ENCODE measurements at regions not wholly inside any gene's neighbourhood (a gene's known extent, or its start where the extent isn't known, plus 50 kb on each side); places are given as distances from the start of the nearest gene placed in this dataset.

- WGBS, 5 donors = 93 to 95% (median 94%) methylated on average over 5 of the region's 5 CpGs
- no peak for TF ChIP-seq CTCF (IDR thresholded peaks at IDR 0.05)
- no peak for TF ChIP-seq POLR2AphosphoS5 (IDR thresholded peaks at IDR 0.05)
- no peak for TF ChIP-seq EP300 (IDR thresholded peaks at IDR 0.05)
- H3K27me3 ChIP-seq = no peaks in the 10 kb centered on the region
- H3K4me3 ChIP-seq = no peak overlapping the region
- intact Hi-C loops (cut with DNase I; ENCODE audit: low total_unique reads) = no loop called here
- H3K27ac ChIP-seq = no peak overlapping the region
- no peaks in the 10 kb centered on the region for H3K4me1 ChIP-seq
- no peak for DNase-seq
- no peaks in the 10 kb centered on the region for H3K36me3 ChIP-seq
- H3K9me3 ChIP-seq = no peaks in the 10 kb centered on the region
Observed at GRCh38 chr2:207458582-207458981, 71.2 kb upstream of the CREB1 start.

GRCh38 chr2:207459990-207460757 is 69.6 kb upstream of the CREB1 start:
- no peak overlapping the region for H3K27ac ChIP-seq
- intact Hi-C loops (cut with DNase I; ENCODE audit: low total_unique reads) = no loop called here
- 63 to 72% (median 65%) methylated on average over 7 of the region's 7 CpGs for WGBS, 5 donors
- no peaks in the 10 kb centered on the region for H3K9me3 ChIP-seq
- no peaks in the 10 kb centered on the region for H3K36me3 ChIP-seq
- TF ChIP-seq POLR2A (IDR thresholded peaks at IDR 0.05) (no peak), EP300 (IDR thresholded peaks at IDR 0.05) (no peak), CTCF (IDR thresholded peaks at IDR 0.05) (no peak), POLR2AphosphoS5 (IDR thresholded peaks at IDR 0.05) (no peak)
- no peak for DNase-seq
- H3K27me3 ChIP-seq = no peaks in the 10 kb centered on the region
- H3K4me1 ChIP-seq = no peaks in the 10 kb centered on the region
- no peak overlapping the region for H3K4me3 ChIP-seq

- no peak for DNase-seq
- Histone ChIP-seq H3K4me1 (no peaks in the 10 kb centered on the region), H3K4me3 (no peak overlapping the region), H3K27ac (no peak overlapping the region), H3K36me3 (no peaks in the 10 kb centered on the region), H3K27me3 (no peaks in the 10 kb centered on the region), H3K9me3 (no peaks in the 10 kb centered on the region)
- intact Hi-C loops (cut with DNase I; ENCODE audit: low total_unique reads) = no loop called here
- WGBS, 5 donors = 82 to 94% (median 87%) methylated on average over 8 of the region's 8 CpGs
- no peak for TF ChIP-seq EP300 (IDR thresholded peaks at IDR 0.05)
- TF ChIP-seq CTCF (IDR thresholded peaks at IDR 0.05) = no peak
- TF ChIP-seq POLR2AphosphoS5 (IDR thresholded peaks at IDR 0.05) = no peak
- no peak for TF ChIP-seq POLR2A (IDR thresholded peaks at IDR 0.05)
Observed at GRCh38 chr2:207463433-207463832, 66.3 kb upstream of the CREB1 start.

GRCh38 chr2:207464007-207464406 is 65.8 kb upstream of the CREB1 start:
- H3K36me3 ChIP-seq = no peaks in the 10 kb centered on the region
- H3K4me3 ChIP-seq = no peak overlapping the region
- no peaks in the 10 kb centered on the region for H3K27me3 ChIP-seq
- no peak for TF ChIP-seq EP300 (IDR thresholded peaks at IDR 0.05)
- no peak for TF ChIP-seq POLR2AphosphoS5 (IDR thresholded peaks at IDR 0.05)
- intact Hi-C loops (cut with DNase I; ENCODE audit: low total_unique reads) = no loop called here
- no peak for DNase-seq
- WGBS, 5 donors = 91 to 97% (median 94%) methylated on average over 10 of the region's 10 CpGs
- H3K27ac ChIP-seq = no peak overlapping the region
- no peaks in the 10 kb centered on the region for H3K4me1 ChIP-seq
- H3K9me3 ChIP-seq = no peaks in the 10 kb centered on the region

GRCh38 chr2:207465894-207466293 is 63.9 kb upstream of the CREB1 start:
- WGBS, 5 donors = 86 to 100% (median 98%) methylated on average over 1 of the region's 1 CpG
- intact Hi-C loops (cut with DNase I; ENCODE audit: low total_unique reads) = no loop called here

More at GRCh38 chr2:207465894-207466293, 63.9 kb upstream of the CREB1 start:
- TF ChIP-seq EP300 (IDR thresholded peaks at IDR 0.05) (no peak), POLR2A (IDR thresholded peaks at IDR 0.05) (no peak), POLR2AphosphoS5 (IDR thresholded peaks at IDR 0.05) (no peak)
- no peaks in the 10 kb centered on the region for H3K9me3 ChIP-seq
- H3K36me3 ChIP-seq = no peaks in the 10 kb centered on the region
- H3K27ac ChIP-seq = no peak overlapping the region
- no peak for DNase-seq
- no peaks in the 10 kb centered on the region for H3K4me1 ChIP-seq
- no peaks in the 10 kb centered on the region for H3K27me3 ChIP-seq
- no peak overlapping the region for H3K4me3 ChIP-seq

Measured in stomach (tissue), 8 donors.